SK-N-SH (cell line): ENCODE measurements at regions not wholly inside any gene's neighbourhood (a gene's known extent, or its start where the extent isn't known, plus 50 kb on each side); places are given as distances from the start of the nearest gene placed in this dataset.

Source experiments
- CTCF ChIA-PET: fragments of 300-600, 350-600 bp; formaldehyde crosslinking; extraction: SDS; loops from one replicate; lab custom pipeline; 2021; lab: Yijun Ruan, JAX
- POLR2A ChIA-PET: fragments of 350-600 bp; sonication (Branson Sonifier 250); formaldehyde crosslinking; extraction: SDS; loops from one replicate; lab custom pipeline; 2020; ENCODE audit warnings: antibody characterized with exemption, inconsistent platforms; lab: Yijun Ruan, JAX
- DNase-seq: peaks from one replicate; pipeline ENCODE4 v3.0.0; 2012
- H2AFZ ChIP-seq: fragments of 200-600 bp; sonication (generic); 2 replicates; pipeline ENCODE4 v1.8.1; 2016; ENCODE audit warnings: antibody characterized with exemption, mild to moderate bottlenecking, low read depth
- H3F3A ChIP-seq: fragments of 200-600 bp; sonication (generic); replicated peaks from 2 replicates; pipeline ENCODE3; 2016; ENCODE audit warnings: antibody characterized with exemption, mild to moderate bottlenecking; ENCODE audit not compliant: insufficient read depth
- H3K27ac ChIP-seq, 2 experiments: fragments of 200-500 bp in 1 of 2; fragments of 200-600 bp in 1 of 2; sonication (Bioruptor generic) in 1 of 2; sonication (generic), shearing (Covaris generic) in 1 of 2; 2 replicates each; pipeline versions ENCODE4 v1.5.1 to v1.6.1; 2014 to 2016; ENCODE audit warnings: low read depth in 2 of 2, inconsistent platforms in 1 of 2, low read length in 1 of 2, mild to moderate bottlenecking in 1 of 2, mixed read lengths in 1 of 2
- H3K27me3 ChIP-seq: fragments of 200-600 bp; sonication (generic), shearing (Covaris generic); 2 replicates; pipeline ENCODE4 v1.6.1; 2016; ENCODE audit warnings: mixed run types; ENCODE audit not compliant: insufficient read depth
- H3K36me3 ChIP-seq, 2 experiments: fragments of 200-500 bp in 1 of 2; fragments of 200-600 bp in 1 of 2; sonication (Bioruptor generic) in 1 of 2; sonication (generic) in 1 of 2; replicated peaks in 1 of 2; 2 replicates each; pipeline versions ENCODE3 to v1.5.1; 2014 to 2016; ENCODE audit warnings: low read length in 1 of 2, mild to moderate bottlenecking in 1 of 2; ENCODE audit not compliant: insufficient read depth in 2 of 2, control insufficient read depth in 1 of 2
- H3K4me1 ChIP-seq, 2 experiments: fragments of 200-500 bp in 1 of 2; fragments of 200-600 bp in 1 of 2; sonication (Bioruptor generic) in 1 of 2; sonication (generic), shearing (Covaris generic) in 1 of 2; 2 replicates each; pipeline versions ENCODE4 v1.5.1 to v1.6.1; 2014 to 2016; ENCODE audit warnings: low read depth in 1 of 2, low read length in 1 of 2, mixed run types in 1 of 2; ENCODE audit not compliant: insufficient read depth in 2 of 2, control insufficient read depth in 1 of 2
- H3K4me2 ChIP-seq: fragments of 200-600 bp; sonication (generic), shearing (Covaris generic); 2 replicates; pipeline ENCODE4 v1.6.1; 2017; ENCODE audit warnings: mixed run types
- H3K4me3 ChIP-seq, 2 experiments: fragments of 200-500 bp in 1 of 2; fragments of 200-600 bp in 1 of 2; sonication (Bioruptor generic) in 1 of 2; sonication (generic), shearing (Covaris generic) in 1 of 2; 2 replicates each; pipeline versions ENCODE4 v1.5.1 to v1.8.1; 2014 to 2016; ENCODE audit warnings: low read depth in 2 of 2, inconsistent platforms in 1 of 2, low read length in 1 of 2, mild to moderate bottlenecking in 1 of 2, mixed read lengths in 1 of 2, moderate library complexity in 1 of 2
- H3K79me2 ChIP-seq: fragments of 200-600 bp; sonication (generic); 2 replicates; pipeline ENCODE4 v1.8.1; 2017; ENCODE audit warnings: mild to moderate bottlenecking; ENCODE audit not compliant: insufficient read depth
- H3K9ac ChIP-seq: fragments of 200-600 bp; sonication (generic); 2 replicates; pipeline ENCODE4 v1.6.1; 2017; ENCODE audit warnings: mixed run types
- H3K9me2 ChIP-seq: fragments of 200-600 bp; sonication (generic); 2 replicates; pipeline ENCODE4 v1.6.1; 2017; ENCODE audit warnings: mixed run types
- H3K9me3 ChIP-seq: fragments of 200-600 bp; sonication (generic); 2 replicates; pipeline ENCODE4 v1.6.1; 2017; ENCODE audit warnings: mixed run types, mild to moderate bottlenecking, moderate library complexity
- H4K20me1 ChIP-seq: fragments of 200-600 bp; sonication (generic); 2 replicates; pipeline ENCODE4 v1.6.1; 2017; ENCODE audit warnings: mild to moderate bottlenecking, mixed run types; ENCODE audit not compliant: insufficient read depth
- ELF1 ChIP-seq: IDR thresholded peaks from 2 replicates; pipeline ENCODE4 v1.4.0; 2012
- EP300 ChIP-seq, 2 experiments: IDR thresholded peaks; 2 replicates each; pipeline versions ENCODE4 v1.4.0 to v1.6.1; 2012; ENCODE audit warnings: borderline replicate concordance in 1 of 2, low read depth in 1 of 2, low read length in 1 of 2
- EZH2phosphoT487 ChIP-seq: fragments of 200-600 bp; sonication (generic); IDR thresholded peaks from 2 replicates; pipeline ENCODE4 v1.6.1; 2017; ENCODE audit warnings: low read depth, mixed run types, mild to moderate bottlenecking, antibody characterized with exemption, moderate library complexity, borderline replicate concordance
- FOSL2 ChIP-seq: IDR thresholded peaks from 2 replicates; pipeline ENCODE4 v1.4.0; 2012; ENCODE audit warnings: low read depth, mild to moderate bottlenecking, moderate library complexity, borderline replicate concordance
- GABPA ChIP-seq: IDR thresholded peaks from 2 replicates; pipeline ENCODE4 v1.4.0; 2012; ENCODE audit warnings: low read depth, mild to moderate bottlenecking
- MEF2A ChIP-seq: IDR thresholded peaks from 2 replicates; pipeline ENCODE4 v1.4.0; 2012; ENCODE audit warnings: low read depth, borderline replicate concordance
- NFIC ChIP-seq: IDR thresholded peaks from 2 replicates; pipeline ENCODE4 v1.4.0; 2012; ENCODE audit warnings: borderline replicate concordance
- RCOR1 ChIP-seq: fragments of 150-350 bp; IDR thresholded peaks from 2 replicates; pipeline ENCODE4 v1.6.1; 2017; ENCODE audit warnings: antibody characterized with exemption, low read length
- RFX5 ChIP-seq: IDR thresholded peaks from 2 replicates; pipeline ENCODE4 v1.6.1; 2012; ENCODE audit warnings: mild to moderate bottlenecking, improper control_type of control experiment, low read length
- RXRA ChIP-seq: IDR thresholded peaks from 2 replicates; pipeline ENCODE4 v1.4.0; 2012; ENCODE audit warnings: low read depth, mild to moderate bottlenecking, borderline replicate concordance
- SIN3A ChIP-seq: IDR thresholded peaks from 2 replicates; pipeline ENCODE4 v1.6.1; 2012; ENCODE audit warnings: low read depth, mild to moderate bottlenecking, low read length, moderate library complexity, borderline replicate concordance
- SMC3 ChIP-seq: IDR thresholded peaks from 2 replicates; pipeline ENCODE4 v1.6.1; 2012; ENCODE audit warnings: low read depth, low read length, improper control_type of control experiment
- TAF1 ChIP-seq: IDR thresholded peaks from 2 replicates; pipeline ENCODE4 v1.6.1; 2012; ENCODE audit warnings: low read depth, mild to moderate bottlenecking, low read length, moderate library complexity, borderline replicate concordance
- TCF12 ChIP-seq: IDR thresholded peaks from 2 replicates; pipeline ENCODE4 v1.4.0; 2012
- TEAD4 ChIP-seq: IDR thresholded peaks from 2 replicates; pipeline ENCODE4 v1.4.0; 2012; ENCODE audit warnings: mild to moderate bottlenecking, borderline replicate concordance; ENCODE audit not compliant: insufficient read depth
- YY1 ChIP-seq: IDR thresholded peaks from 2 replicates; pipeline ENCODE4 v1.4.0; 2012; ENCODE audit warnings: low read depth, mild to moderate bottlenecking
- WGBS: methylation state at CpG from one replicate; pipeline ENCODE4 v1.1.6; 2017; ENCODE audit warnings: low lambda C conversion rate; 5-methylcytosine and 5-hydroxymethylcytosine counted together
- TF ChIP-seq, protein P1 (sequence below): IDR thresholded peaks from 2 replicates; pipeline ENCODE4 v1.4.0; 2012; ENCODE audit warnings: low read depth, borderline replicate concordance
- TF ChIP-seq, protein P2 (sequence below): fragments of 150-350 bp; IDR thresholded peaks from 2 replicates; pipeline ENCODE4 v1.6.1; 2016; ENCODE audit warnings: mild to moderate bottlenecking, low read depth, low read length
- TF ChIP-seq, protein P3 (sequence below): fragments of 200-600 bp; sonication (generic); IDR thresholded peaks from 2 replicates; pipeline ENCODE4 v1.6.1; 2017; ENCODE audit warnings: antibody characterized with exemption, mild to moderate bottlenecking, moderate library complexity
- TF ChIP-seq, protein P4 (sequence below): IDR thresholded peaks from 2 replicates; pipeline ENCODE4 v1.4.0; 2012; ENCODE audit warnings: low read depth

DNA sequence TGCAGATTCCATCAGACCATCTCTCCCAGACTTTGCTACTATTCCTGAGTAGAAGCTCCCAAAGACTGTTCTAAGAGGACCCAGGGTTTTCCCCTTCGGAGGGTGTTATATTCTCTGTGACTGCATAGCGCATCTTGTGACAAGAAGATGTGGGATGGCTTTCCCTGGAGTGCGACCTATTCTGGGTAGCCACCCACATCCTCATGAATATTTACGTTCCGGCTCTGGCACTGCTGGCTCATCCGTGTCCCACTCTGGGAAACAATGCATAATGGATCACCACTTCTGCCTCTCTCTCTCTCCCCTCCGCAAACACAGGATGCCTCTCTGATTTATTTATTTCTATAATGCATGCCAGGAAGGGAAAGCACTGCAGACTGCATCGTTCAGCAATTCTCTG is 166.1 kb downstream of the PYDC2 start:
- no peaks in the 10 kb centered on the region for H3K4me1 ChIP-seq

DNA sequence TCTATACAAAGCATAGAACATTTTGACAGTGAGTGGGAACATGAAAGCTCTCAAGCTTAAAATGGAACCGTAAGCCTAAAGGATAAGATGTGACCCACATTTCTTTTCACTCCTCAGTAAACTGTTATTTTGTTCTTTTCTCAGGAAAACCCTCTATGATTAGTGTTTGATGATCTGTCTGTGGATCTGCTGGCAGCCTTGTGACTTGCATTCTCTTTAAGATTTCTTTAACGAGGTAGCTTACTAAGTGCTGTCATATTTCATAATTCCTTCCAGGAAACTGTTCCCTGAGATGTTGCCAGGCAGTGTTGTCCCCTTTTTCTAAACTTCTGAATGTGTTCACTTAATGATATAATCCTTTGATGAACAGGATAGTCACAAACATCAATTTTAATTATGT is 167.6 kb downstream of the PYDC2 start:
- no peak overlapping the region for H3K4me2 ChIP-seq
- H3K9me3 ChIP-seq: no peaks in the 10 kb centered on the region
- H3K9ac ChIP-seq: no peak overlapping the region
- H3K79me2 ChIP-seq: no peaks in the 10 kb centered on the region
- no peak for DNase-seq
- H3K27ac ChIP-seq: no peak overlapping the region
- H3F3A ChIP-seq: no peaks in the 10 kb centered on the region
- no peaks in the 10 kb centered on the region for H3K36me3 ChIP-seq
- H4K20me1 ChIP-seq: no peaks in the 10 kb centered on the region
- no peaks in the 10 kb centered on the region for H3K4me1 ChIP-seq
- CTCF ChIA-PET: interaction anchor here (1.5 kb wide), 1 partner anchor 14 kb away, joined by 3 read pairs; no protein-coding TSS in a partner anchor
- WGBS: 12% methylated on average over 2 of the region's 2 CpGs
- H3K27me3 ChIP-seq: no peaks in the 10 kb centered on the region; the same call in 1 of the 2 replicates
- POLR2A ChIA-PET: no interaction called here
- no peak overlapping the region for H3K4me3 ChIP-seq
- H3K9me2 ChIP-seq: no peaks in the 10 kb centered on the region
- H2AFZ ChIP-seq: no peak overlapping the region
- TF ChIP-seq, protein P1, sequence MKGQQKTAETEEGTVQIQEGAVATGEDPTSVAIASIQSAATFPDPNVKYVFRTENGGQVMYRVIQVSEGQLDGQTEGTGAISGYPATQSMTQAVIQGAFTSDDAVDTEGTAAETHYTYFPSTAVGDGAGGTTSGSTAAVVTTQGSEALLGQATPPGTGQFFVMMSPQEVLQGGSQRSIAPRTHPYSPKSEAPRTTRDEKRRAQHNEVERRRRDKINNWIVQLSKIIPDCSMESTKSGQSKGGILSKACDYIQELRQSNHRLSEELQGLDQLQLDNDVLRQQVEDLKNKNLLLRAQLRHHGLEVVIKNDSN: no peak
- no peak for TF ChIP-seq GABPA
- TF ChIP-seq EP300 (IDR thresholded peaks at IDR 0.05; ENCODE audit: borderline replicate concordance in 1 of 2, low read depth in 1 of 2, low read length in 1 of 2): no peak
- TF ChIP-seq FOSL2: no peak
- TF ChIP-seq, protein P2, sequence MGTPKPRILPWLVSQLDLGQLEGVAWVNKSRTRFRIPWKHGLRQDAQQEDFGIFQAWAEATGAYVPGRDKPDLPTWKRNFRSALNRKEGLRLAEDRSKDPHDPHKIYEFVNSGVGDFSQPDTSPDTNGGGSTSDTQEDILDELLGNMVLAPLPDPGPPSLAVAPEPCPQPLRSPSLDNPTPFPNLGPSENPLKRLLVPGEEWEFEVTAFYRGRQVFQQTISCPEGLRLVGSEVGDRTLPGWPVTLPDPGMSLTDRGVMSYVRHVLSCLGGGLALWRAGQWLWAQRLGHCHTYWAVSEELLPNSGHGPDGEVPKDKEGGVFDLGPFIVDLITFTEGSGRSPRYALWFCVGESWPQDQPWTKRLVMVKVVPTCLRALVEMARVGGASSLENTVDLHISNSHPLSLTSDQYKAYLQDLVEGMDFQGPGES: no peak
- TF ChIP-seq SMC3: no peak
- TF ChIP-seq EZH2phosphoT487: no peak
- TF ChIP-seq TEAD4: no peak
- TF ChIP-seq NFIC: no peak
- TF ChIP-seq RFX5: no peak
- TF ChIP-seq SIN3A: no peak
- TF ChIP-seq MEF2A: no peak
- no peak for TF ChIP-seq ELF1
- no peak for TF ChIP-seq TCF12
- TF ChIP-seq, protein P3, sequence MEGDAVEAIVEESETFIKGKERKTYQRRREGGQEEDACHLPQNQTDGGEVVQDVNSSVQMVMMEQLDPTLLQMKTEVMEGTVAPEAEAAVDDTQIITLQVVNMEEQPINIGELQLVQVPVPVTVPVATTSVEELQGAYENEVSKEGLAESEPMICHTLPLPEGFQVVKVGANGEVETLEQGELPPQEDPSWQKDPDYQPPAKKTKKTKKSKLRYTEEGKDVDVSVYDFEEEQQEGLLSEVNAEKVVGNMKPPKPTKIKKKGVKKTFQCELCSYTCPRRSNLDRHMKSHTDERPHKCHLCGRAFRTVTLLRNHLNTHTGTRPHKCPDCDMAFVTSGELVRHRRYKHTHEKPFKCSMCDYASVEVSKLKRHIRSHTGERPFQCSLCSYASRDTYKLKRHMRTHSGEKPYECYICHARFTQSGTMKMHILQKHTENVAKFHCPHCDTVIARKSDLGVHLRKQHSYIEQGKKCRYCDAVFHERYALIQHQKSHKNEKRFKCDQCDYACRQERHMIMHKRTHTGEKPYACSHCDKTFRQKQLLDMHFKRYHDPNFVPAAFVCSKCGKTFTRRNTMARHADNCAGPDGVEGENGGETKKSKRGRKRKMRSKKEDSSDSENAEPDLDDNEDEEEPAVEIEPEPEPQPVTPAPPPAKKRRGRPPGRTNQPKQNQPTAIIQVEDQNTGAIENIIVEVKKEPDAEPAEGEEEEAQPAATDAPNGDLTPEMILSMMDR: no peak
- TF ChIP-seq YY1: no peak

More for the DNA sequence above, 166.1 kb downstream of the PYDC2 start:
- Histone ChIP-seq H3K79me2 (no peaks in the 10 kb centered on the region), H3K9me3 (no peaks in the 10 kb centered on the region), H3F3A (no peaks in the 10 kb centered on the region), H2AFZ (no peak overlapping the region), H4K20me1 (no peaks in the 10 kb centered on the region), H3K4me3 (no peak overlapping the region), H3K36me3 (no peaks in the 10 kb centered on the region), H3K27me3 (no peaks in the 10 kb centered on the region; the same call in 1 of the 2 replicates), H3K9ac (no peak overlapping the region), H3K27ac (no peak overlapping the region), H3K4me2 (no peak overlapping the region), H3K9me2 (no peaks in the 10 kb centered on the region)
- ChIA-PET CTCF (interaction anchor here (1.5 kb wide), 1 partner anchor 15 kb away, joined by 3 read pairs; no protein-coding TSS in a partner anchor), POLR2A (no interaction called here)
- 34% methylated on average over 7 of the region's 8 CpGs for WGBS
- TF ChIP-seq RCOR1 (no peak), TAF1 (no peak), YY1 (no peak), SMC3 (no peak), FOSL2 (no peak), RXRA (no peak), RFX5 (no peak), EP300 (IDR thresholded peaks at IDR 0.05; ENCODE audit: borderline replicate concordance in 1 of 2, low read depth in 1 of 2, low read length in 1 of 2) (no peak)
- TF ChIP-seq, protein P1: no peak
- TF ChIP-seq, protein P2: no peak
- TF ChIP-seq, protein P4, sequence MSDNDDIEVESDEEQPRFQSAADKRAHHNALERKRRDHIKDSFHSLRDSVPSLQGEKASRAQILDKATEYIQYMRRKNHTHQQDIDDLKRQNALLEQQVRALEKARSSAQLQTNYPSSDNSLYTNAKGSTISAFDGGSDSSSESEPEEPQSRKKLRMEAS: no peak
- no peak for DNase-seq
